ENCODE measurements at regions not wholly inside any gene's neighbourhood (a gene's known extent, or its start where the extent isn't known, plus 50 kb on each side); places are given as distances from the start of the nearest gene placed in this dataset.
"Not testable (repeated sequence)": the region's sequence is repeated elsewhere in the genome, so short reads cannot be mapped to it uniquely, and the experiment has no call there.

DNA sequence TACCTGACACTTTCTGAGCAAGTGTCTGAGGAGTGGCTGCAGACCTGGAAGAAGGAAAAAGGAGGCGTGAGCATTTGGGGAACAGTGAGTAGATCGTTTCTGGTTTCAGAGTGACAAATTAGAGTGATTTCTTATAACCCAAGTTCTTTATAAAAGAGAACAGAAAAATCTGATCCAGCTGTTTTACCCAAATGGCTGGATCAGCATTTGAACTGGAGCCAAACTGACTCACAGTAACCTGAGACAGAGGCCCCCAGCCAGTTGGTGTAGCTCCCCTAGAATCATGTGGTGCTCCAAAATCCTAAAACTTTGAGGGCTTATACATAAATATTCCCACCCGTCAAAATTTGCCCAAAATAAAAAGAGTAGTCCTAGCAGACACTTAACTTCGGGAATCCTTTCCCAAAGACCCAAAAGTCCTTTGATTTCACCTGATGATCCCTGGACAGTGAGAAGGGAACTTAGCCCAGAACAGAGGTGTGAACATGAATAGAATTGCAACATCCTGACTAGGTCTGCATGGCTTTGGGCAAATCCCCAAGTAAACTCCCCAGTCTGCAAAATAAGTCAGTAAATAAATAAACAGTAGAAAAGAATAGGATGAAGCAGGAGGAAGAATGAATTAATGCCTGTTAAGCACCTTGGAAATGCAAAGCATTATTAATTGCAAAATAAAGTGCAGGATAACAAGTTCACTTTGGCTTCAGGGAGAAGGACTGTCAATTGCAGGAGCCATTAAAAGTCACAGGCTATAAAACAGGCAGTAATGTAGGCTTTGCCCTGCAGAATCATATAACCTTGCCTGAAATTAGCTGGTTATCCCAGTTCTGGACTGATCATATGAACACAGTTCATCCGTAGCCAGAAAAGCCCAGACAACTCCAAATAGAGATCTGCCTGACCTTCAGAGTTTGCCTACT lies 262.0 kb upstream of the JARID2 start:
- DNase-seq, result peak in 2 of 4 experiments; percentile 30 to 35

GRCh38 chr6:14984519-14984853 lies 261.4 kb upstream of the JARID2 start:
- no peak for DNase-seq

DNA sequence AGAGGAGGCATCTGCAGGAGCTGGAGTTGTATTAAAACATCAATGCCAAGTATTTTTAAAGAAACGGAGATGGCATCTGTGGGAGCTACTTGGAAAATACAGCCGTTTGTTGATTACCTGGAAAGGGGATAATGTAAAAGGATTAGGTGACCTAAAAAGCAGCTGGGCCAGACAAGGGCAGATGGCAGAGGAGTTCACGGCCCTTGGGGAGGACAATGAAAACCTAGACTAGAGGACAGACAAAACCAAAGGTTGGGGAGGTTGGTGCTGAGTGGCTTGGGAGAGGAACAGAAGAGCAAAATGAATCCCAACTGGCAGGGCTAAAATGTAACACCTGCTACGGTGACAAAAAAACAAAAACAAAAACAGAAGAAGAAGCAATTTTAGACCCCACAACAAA lies 260.5 kb upstream of the JARID2 start:
- DNase-seq, result no peak

DNA sequence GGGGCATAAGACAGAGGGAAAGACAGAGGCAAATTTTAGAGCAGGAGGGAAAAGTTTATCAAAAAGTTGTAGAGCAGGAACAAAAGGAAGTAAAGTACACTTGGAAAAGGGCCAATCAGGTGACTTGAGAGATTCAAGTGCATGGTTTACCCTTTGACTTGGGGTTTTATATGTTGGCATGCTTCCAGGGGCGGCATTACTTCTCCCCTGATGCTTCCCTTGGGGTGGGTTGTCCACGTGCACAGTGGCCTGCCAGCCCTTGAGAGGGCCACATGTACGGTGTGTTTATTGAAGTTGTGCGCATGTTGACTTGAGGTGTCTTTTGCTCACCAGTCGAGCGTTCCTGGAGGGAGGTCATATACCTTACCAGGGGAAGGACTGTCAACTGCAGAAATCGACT lies 259.5 kb upstream of the JARID2 start:
- DNase-seq, result no peak

GRCh38 chr6:14987490-14987889 lies 258.4 kb upstream of the JARID2 start:
- DNase-seq, result no peak

- no peak for DNase-seq
Measured at GRCh38 chr6:14992382-14992781, 253.5 kb upstream of the JARID2 start.

- no peak for DNase-seq
Measured at GRCh38 chr6:14995208-14995607, 250.7 kb upstream of the JARID2 start.

GRCh38 chr6:14995966-14996602 lies 249.8 kb upstream of the JARID2 start:
- no peak for DNase-seq

DNA sequence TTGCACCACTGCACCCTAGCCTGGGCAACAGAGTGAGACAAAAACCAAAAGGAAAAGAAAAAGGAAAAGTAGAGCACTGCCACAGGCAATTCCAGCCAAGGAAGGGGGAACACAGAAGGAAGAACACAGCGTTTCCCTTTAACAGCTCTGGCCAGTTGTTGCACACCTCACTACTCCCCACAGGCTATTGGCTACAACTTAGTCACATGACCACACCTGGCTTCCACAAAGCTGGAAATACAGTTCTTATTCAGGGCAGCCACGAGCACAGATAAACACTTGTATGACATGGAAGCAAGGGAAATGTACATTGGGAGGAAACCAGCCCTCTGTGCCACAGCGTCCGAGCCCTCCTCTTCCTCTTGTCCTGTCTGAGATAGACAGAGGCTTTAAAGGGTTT lies 249.0 kb upstream of the JARID2 start:
- no peak for DNase-seq

- DNase-seq, result no peak
Measured at GRCh38 chr6:14997507-14997906, 248.4 kb upstream of the JARID2 start.

DNA sequence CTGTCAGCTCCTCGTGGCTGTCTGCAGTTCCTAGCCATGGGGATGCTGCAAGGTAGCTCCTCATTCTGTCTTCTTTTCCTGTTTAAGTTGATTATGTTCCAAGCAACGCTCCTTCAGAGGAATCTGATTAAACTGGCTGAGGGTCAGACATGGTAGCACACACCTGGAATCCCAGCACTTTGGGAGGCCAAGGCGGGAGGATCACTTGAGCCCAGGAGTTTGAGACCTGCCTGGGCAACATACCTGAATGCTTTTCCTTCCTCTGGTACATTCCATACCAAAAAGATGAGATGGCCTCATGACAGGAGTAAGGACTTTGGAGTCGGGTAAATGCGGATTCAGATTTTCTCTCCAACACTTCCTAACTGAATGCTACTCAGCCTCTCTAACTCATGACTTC lies 246.8 kb upstream of the JARID2 start:
- no peak for DNase-seq

GRCh38 chr6:15001326-15001910 lies 244.5 kb upstream of the JARID2 start:
- DNase-seq, result no peak

GRCh38 chr6:15008269-15008668 lies 237.6 kb upstream of the JARID2 start:
- DNase-seq, result no peak

GRCh38 chr6:15014958-15015357 lies 230.9 kb upstream of the JARID2 start:
- DNase-seq, result no peak

- no peak for DNase-seq
Measured at GRCh38 chr6:15016813-15017212, 229.1 kb upstream of the JARID2 start.

- peak in 3 of 4 experiments; percentile 21 to 26 (median 24) for DNase-seq
Measured at GRCh38 chr6:15017261-15017660, 228.6 kb upstream of the JARID2 start.

DNA sequence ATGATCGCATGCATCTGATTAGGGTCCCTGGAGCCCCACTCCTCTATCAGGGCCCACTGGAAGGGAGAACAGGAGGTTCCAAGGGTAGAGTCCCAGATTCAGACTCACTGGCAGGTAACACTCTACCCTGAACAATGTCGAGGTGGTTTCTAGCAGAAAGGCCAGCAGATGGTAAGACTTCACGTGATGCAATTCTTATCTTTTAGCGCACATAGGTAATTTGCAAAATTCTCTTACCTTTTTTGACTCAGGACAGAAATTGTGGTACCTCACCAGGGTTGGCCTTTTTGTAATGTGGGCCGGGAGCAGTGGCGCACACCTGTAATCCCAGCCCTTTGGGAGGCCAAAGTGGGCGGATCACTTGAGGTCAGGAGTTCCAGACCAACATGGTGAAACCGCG lies 228.1 kb upstream of the JARID2 start:
- no peak for DNase-seq

- no peak for DNase-seq
Measured at GRCh38 chr6:15020119-15020770, 225.6 kb upstream of the JARID2 start.

DNA sequence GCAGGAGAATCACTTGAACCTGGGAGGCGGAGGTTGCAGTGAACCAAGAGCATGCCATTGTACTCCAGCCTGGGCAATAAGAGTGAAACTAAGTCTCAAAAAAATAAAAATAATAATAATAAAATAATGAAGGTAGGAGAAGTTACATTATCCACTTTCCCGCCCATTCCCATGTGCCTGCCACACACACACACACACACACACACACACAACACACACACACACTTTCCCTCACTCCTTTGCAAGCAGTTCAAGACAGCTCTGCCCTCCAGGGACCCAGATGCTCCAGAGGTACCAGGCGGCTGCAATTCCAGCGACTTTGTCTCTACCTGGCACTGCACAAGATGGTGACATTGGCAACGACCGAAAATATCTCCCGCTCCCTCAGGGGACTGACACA lies 224.8 kb upstream of the JARID2 start:
- DNase-seq, result no peak

DNA sequence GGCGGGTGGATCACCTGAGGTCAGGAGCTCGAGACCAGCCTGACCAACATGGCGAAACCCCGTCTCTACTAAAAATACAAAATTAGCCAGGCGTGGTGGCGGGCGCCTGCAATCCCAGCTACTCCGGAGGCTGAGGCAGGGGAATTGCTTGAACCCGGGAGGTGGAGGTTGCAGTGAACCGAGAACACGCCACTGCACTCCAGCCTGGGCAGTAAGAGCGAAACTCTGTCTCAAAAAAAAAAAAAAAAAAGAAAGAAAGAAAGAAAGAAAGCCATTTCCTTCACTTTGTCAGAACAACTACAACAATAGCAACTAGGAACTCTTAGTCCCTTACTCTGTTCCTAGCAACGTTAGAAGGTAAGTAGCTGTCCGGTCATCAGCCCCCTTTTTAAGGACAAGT lies 222.9 kb upstream of the JARID2 start:
- DNase-seq, result not testable (repeated sequence)

DNA sequence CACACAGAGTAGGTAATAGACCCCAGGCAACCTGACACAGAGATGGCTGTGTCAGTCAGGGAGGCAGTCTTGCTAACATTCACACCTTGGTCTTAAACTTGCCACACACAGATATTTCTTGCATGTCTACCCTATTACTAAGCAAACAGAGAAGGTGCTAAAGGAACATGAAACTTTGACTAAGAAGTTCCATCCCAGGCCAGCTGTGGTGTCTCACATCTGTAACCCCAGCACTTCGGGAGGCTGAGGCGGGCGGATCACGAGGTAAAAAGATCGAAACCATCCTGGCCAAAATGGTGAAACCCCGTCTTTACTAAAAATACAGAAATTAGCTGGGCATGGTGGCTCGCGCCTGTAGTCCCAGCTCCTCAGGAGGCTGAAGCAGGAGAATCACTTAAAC lies 222.4 kb upstream of the JARID2 start:
- no peak for DNase-seq

DNA sequence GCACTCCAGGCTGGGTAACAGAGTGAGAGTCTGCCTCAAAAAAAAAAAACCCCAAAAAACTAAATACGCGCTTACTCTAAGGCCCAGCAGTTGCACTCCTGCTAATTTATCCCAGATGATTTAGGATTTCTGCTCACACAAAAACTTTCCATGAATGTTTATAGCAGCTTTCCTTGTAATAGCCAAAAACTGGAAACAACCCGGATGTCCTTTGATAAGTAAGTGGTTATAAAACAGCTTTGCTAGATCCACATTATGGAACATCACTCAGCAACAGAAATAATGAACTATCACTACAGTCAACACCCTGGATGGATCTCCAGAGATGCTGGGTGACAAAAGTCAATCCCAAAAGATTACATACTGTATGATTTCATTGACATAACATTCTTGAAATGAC lies 220.4 kb upstream of the JARID2 start:
- DNase-seq, result no peak

DNA sequence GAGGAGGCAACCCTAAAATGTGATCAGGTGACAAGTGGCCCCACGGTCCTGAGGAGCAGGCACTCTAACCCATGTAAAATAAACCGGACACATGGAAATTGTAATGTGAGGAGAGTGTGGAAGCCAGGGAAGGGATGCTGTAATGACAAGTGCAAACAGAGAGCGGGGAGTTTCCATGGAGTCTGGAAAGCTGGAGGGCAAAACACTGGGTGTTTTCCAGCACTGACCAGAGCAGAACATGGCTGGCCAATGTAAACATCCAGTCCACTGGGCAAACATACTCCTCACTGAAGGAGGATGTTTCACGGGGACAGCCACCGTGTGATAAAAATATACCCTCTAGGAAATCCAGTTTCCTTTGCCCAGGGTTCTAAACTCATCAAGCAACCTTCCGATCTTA lies 219.0 kb upstream of the JARID2 start:
- DNase-seq, result no peak
